ENCODE measurements at regions not wholly inside any gene's neighbourhood (a gene's known extent, or its start where the extent isn't known, plus 50 kb on each side); places are given as distances from the start of the nearest gene placed in this dataset.

GRCh38 chr11:16610738-16611388 lies 127.6 kb upstream of the C11orf58 start:
- peaks cover 0 to 3% of the 10 kb centered on the region in 2 donors for H3K9me3 Mint-ChIP-seq
- peaks cover 24 to 32% of the 10 kb centered on the region in 2 donors for H3K4me1 Mint-ChIP-seq
- H3K27me3 Mint-ChIP-seq = peaks cover 18 to 45% of the 10 kb centered on the region in 2 donors

DNA sequence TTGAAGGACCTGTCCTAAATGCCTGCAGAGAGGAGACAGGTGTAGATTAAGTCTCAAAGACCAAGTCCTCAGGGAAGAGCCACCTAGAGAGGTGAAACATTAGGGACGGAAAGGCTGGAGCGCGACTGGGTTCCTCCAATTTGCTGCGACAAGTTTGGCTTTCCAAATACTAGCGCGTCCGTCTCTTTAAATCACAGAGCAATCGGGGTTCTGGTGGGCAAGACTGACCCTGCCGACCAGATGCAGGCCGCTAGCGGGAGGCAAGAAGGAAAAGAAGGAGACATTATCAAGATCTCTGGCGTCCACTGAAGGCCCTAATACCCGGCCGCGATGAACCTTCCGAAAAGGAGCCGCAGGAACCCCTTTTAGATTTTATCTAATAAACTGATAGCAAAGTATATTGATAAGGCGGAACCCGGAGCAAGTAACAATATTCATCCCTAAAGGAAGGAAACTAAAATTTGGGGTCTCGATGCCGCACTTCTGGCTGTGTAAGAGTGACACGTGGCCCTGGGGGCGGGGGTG lies 128.2 kb upstream of the C11orf58 start:
- no peak overlapping the region for H3K4me3 Mint-ChIP-seq
- ATAC-seq (replicated peaks) (no peak), DNase-seq (no peak)
- H3K36me3 Mint-ChIP-seq = peaks cover 6 to 11% of the 10 kb centered on the region in 2 donors
- H3K27ac Mint-ChIP-seq = peak overlapping the region; percentile 42
- peaks cover 19 to 50% of the 10 kb centered on the region in 2 donors for H3K27me3 Mint-ChIP-seq
- peaks cover 0 to 3% of the 10 kb centered on the region in 2 donors for H3K9me3 Mint-ChIP-seq
- H3K4me1 Mint-ChIP-seq = peaks cover 26 to 38% of the 10 kb centered on the region in 2 donors

More at GRCh38 chr11:16610738-16611388, 127.6 kb upstream of the C11orf58 start:
- Mint-ChIP-seq H3K36me3 (peaks cover 6 to 11% of the 10 kb centered on the region in 2 donors), H3K27ac (peak overlapping the region; percentile 77), H3K4me3 (no peak overlapping the region)
- ATAC-seq (replicated peaks) (no peak), DNase-seq (no peak)

DNA sequence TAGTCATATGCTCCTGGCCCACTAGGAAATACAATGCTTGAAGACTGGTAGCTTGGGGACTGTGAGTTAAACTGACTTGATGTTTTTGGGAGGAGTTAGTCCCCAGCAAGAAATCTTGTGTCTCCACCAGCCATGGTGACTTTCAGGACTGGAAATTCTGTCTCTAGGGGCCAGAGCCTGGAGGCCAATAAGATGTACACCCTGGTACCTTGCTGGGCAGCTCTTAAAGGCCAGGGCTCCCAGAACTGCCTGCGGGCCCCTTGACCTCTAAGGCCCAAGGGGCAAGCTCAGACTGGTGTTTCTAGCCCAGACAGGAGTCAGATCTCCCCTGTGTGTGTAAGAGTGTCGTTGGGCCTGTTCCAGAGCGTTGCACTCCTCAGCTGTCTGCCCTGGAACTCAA lies 128.7 kb upstream of the C11orf58 start:
- Mint-ChIP-seq H3K27me3 (peaks cover 20 to 51% of the 10 kb centered on the region in 2 donors), H3K27ac (peak overlapping the region; percentile 11), H3K4me3 (no peak overlapping the region), H3K9me3 (peaks cover 0 to 3% of the 10 kb centered on the region in 2 donors), H3K4me1 (peaks cover 28 to 43% of the 10 kb centered on the region in 2 donors), H3K36me3 (peaks cover 6 to 11% of the 10 kb centered on the region in 2 donors)
- DNase-seq (no peak), ATAC-seq (replicated peaks) (no peak)

DNA sequence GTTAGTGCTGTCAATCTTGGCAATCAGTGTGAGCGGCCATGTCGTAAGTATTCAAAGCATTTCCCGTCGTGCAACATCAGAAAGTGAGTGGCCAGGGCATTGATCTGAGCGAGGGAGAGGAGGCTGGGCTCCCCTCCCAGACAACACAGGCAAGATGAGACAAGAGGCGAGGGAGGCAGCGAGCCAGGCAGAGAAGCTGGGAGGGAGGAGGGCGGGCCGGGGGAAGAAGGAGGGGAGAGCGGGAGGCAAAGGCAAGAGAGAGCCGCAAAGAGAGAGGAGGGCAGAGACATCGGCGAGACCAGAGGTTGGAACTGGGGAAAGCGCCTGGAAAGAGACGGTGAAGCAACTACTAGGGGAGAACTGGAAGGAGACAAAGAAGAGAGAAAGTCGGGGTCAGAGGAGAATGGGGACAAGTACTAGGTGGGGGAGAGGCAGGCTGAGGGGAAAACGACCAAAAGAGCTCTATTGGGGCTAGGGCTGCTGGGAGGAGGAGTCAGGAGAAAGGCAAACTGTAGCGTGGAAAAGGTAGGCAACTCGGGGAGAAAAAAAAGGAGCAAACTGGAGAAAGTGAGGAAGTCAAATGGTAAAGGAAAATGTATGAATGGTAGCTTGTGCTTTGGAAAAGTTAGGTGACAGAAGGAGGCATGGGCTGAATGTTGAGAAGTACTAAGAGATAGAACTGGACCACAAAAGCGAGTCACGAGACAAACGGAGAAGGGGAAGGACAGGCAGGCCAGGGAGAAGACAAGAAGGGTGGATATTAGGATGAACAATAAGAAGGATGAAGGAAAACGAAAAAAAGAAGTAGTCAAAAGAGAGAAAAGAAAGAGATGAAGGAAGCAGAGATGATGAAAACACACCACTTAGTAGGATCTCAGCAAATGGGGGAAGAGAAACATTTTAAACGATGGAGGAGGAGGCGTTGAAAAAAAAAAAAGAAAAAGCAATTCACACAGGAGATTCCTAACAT lies 130.5 kb upstream of the C11orf58 start:
- H3K4me1 Mint-ChIP-seq = peaks cover 26 to 40% of the 10 kb centered on the region in 2 donors
- DNase-seq = no peak
- H3K27ac Mint-ChIP-seq = no peak overlapping the region
- peaks cover 0 to 3% of the 10 kb centered on the region in 2 donors for H3K9me3 Mint-ChIP-seq
- ATAC-seq (replicated peaks) = no peak
- H3K36me3 Mint-ChIP-seq = peaks cover 6 to 11% of the 10 kb centered on the region in 2 donors
- no peak overlapping the region for H3K4me3 Mint-ChIP-seq
- H3K27me3 Mint-ChIP-seq = peaks cover 38 to 48% of the 10 kb centered on the region in 2 donors

- peaks cover 22 to 34% of the 10 kb centered on the region in 2 donors for H3K4me1 Mint-ChIP-seq
- ATAC-seq (replicated peaks) (no peak), DNase-seq (no peak)
- peaks cover 6 to 9% of the 10 kb centered on the region in 2 donors for H3K36me3 Mint-ChIP-seq
- peaks cover 0 to 3% of the 10 kb centered on the region in 2 donors for H3K9me3 Mint-ChIP-seq
- peak overlapping the region; percentile 77 to 81 for H3K4me3 Mint-ChIP-seq
- H3K27me3 Mint-ChIP-seq = peaks cover 48% of the 10 kb centered on the region in 2 donors
- peak overlapping the region; percentile 94 for H3K27ac Mint-ChIP-seq
Observed at GRCh38 chr11:16606784-16607674, 131.4 kb upstream of the C11orf58 start.

- peak; percentile 79 for DNase-seq
- H3K9me3 Mint-ChIP-seq = no peaks in the 10 kb centered on the region
- peak overlapping the region; percentile 94 for H3K27ac Mint-ChIP-seq
- peaks cover 6 to 9% of the 10 kb centered on the region in 2 donors for H3K36me3 Mint-ChIP-seq
- H3K4me1 Mint-ChIP-seq = peaks cover 21 to 34% of the 10 kb centered on the region in 2 donors
- peaks cover 41 to 49% of the 10 kb centered on the region in 2 donors for H3K27me3 Mint-ChIP-seq
- ATAC-seq (replicated peaks) = peak; percentile 88 to 89
- H3K4me3 Mint-ChIP-seq = peak overlapping the region; percentile 77 to 81
Observed at GRCh38 chr11:16605894-16606783, 132.3 kb upstream of the C11orf58 start.

GRCh38 chr11:16605389-16605893 lies 133.0 kb upstream of the C11orf58 start:
- peaks cover 21 to 34% of the 10 kb centered on the region in 2 donors for H3K4me1 Mint-ChIP-seq
- H3K27me3 Mint-ChIP-seq = peaks cover 39 to 49% of the 10 kb centered on the region in 2 donors
- H3K27ac Mint-ChIP-seq = no peak overlapping the region
- peak overlapping the region; percentile 77 to 81 for H3K4me3 Mint-ChIP-seq
- H3K9me3 Mint-ChIP-seq = no peaks in the 10 kb centered on the region
- peaks cover 6 to 7% of the 10 kb centered on the region in 2 donors for H3K36me3 Mint-ChIP-seq
- DNase-seq (no peak), ATAC-seq (replicated peaks) (no peak)

DNA sequence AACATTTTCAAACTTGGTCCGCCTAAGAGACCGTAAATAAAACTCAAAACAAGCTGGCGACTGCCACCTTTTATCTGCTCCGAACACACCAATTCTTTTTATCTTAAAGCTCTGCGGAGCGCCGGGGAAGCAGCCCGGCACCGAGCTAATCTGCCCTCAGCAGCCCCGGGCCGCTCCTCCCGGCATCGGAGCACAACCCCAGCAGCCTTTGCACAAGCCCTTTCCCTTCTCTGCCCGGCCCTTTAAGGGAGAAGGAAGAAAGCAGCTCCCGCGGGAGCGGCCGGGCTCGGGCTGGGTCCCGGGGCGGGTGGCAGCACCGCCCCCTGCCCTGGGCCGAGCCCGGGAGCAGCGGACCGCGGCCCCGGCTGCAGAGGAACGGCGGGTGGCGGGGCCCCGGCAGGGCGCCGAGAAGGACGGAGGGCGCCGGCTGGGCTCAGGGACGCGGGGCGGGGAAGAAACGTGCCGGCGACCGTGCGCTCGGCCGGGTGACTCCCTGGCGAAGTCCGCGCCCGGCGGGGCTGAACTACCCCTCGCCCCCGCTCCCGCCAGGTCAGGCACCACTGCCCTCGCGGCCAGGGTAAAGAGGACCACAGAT lies 133.6 kb upstream of the C11orf58 start:
- Mint-ChIP-seq H3K4me1 (peaks cover 21 to 34% of the 10 kb centered on the region in 2 donors), H3K27me3 (peaks cover 39 to 49% of the 10 kb centered on the region in 2 donors), H3K9me3 (no peaks in the 10 kb centered on the region), H3K27ac (peak overlapping the region; percentile 37), H3K4me3 (peak overlapping the region; percentile 77 to 81), H3K36me3 (peaks cover 6% of the 10 kb centered on the region in 2 donors)
- no peak for ATAC-seq (replicated peaks)
- no peak for DNase-seq

GRCh38 chr11:16603890-16604793 lies 134.3 kb upstream of the C11orf58 start:
- peaks cover 39 to 49% of the 10 kb centered on the region in 2 donors for H3K27me3 Mint-ChIP-seq
- peaks cover 6% of the 10 kb centered on the region in 2 donors for H3K36me3 Mint-ChIP-seq
- ATAC-seq (replicated peaks) (no peak), DNase-seq (no peak)
- peaks cover 21 to 34% of the 10 kb centered on the region in 2 donors for H3K4me1 Mint-ChIP-seq
- H3K27ac Mint-ChIP-seq = peak overlapping the region; percentile 51
- peak overlapping the region; percentile 69 to 77 for H3K4me3 Mint-ChIP-seq
- H3K9me3 Mint-ChIP-seq = no peaks in the 10 kb centered on the region

GRCh38 chr11:16603245-16603644 lies 135.2 kb upstream of the C11orf58 start:
- Mint-ChIP-seq H3K27me3 (peaks cover 39 to 57% of the 10 kb centered on the region in 2 donors), H3K4me3 (peak overlapping the region in 1 of 2 donors; percentile 52), H3K27ac (no peak overlapping the region), H3K9me3 (no peaks in the 10 kb centered on the region), H3K36me3 (peaks cover 6% of the 10 kb centered on the region in 2 donors), H3K4me1 (peaks cover 21 to 34% of the 10 kb centered on the region in 2 donors)
- DNase-seq (no peak), ATAC-seq (replicated peaks) (no peak)

GRCh38 chr11:16598906-16599305 lies 139.5 kb upstream of the C11orf58 start:
- H3K9me3 Mint-ChIP-seq = no peaks in the 10 kb centered on the region
- ATAC-seq (replicated peaks) = no peak
- DNase-seq = no peak
- H3K36me3 Mint-ChIP-seq = no peaks in the 10 kb centered on the region
- peaks cover 2 to 6% of the 10 kb centered on the region in 2 donors for H3K4me1 Mint-ChIP-seq
- H3K4me3 Mint-ChIP-seq = no peak overlapping the region
- H3K27me3 Mint-ChIP-seq = peaks cover 19 to 30% of the 10 kb centered on the region in 2 donors
- H3K27ac Mint-ChIP-seq = no peak overlapping the region
